Panc1 (cell line): ENCODE measurements at regions not wholly inside any gene's neighbourhood (a gene's known extent, or its start where the extent isn't known, plus 50 kb on each side); places are given as distances from the start of the nearest gene placed in this dataset.

ENCODE experiments used
- CTCF ChIP-seq: fragments of 450-650 bp; IDR thresholded peaks from 2 replicates; pipeline ENCODE4 v1.5.1; 2017; ENCODE audit warnings: mild to moderate bottlenecking
- POLR2AphosphoS5 ChIP-seq: IDR thresholded peaks from 2 replicates; pipeline ENCODE4 v1.6.1; 2012; ENCODE audit warnings: mild to moderate bottlenecking, low read depth, low read length, moderate library complexity

- TF ChIP-seq POLR2AphosphoS5 (no peak), CTCF (no peak)
Measured at GRCh38 chr2:2563309-2563860, 232.3 kb upstream of the MYT1L start.
